ENCODE measurements at regions not wholly inside any gene's neighbourhood (a gene's known extent, or its start where the extent isn't known, plus 50 kb on each side); places are given as distances from the start of the nearest gene placed in this dataset.

GRCh38 chr18:30450927-30451326 lies 591.6 kb downstream of the DSC3 start:
- no peak for TF ChIP-seq CTCF (IDR thresholded peaks at IDR 0.05)
- no peak for TF ChIP-seq POLR2A (IDR thresholded peaks at IDR 0.05)

All from body of pancreas (tissue), 4 donors.